Stimulated activated CD4-positive, alpha-beta T cell treated with anti-CD3 and anti-CD28 coated beads, Interleukin-4, amount 100 ng/mL, for 48 hours (primary cell): ENCODE measurements at regions not wholly inside any gene's neighbourhood (a gene's known extent, or its start where the extent isn't known, plus 50 kb on each side); places are given as distances from the start of the nearest gene placed in this dataset.
"Not testable (repeated sequence)": the region's sequence is repeated elsewhere in the genome, so short reads cannot be mapped to it uniquely, and the experiment has no call there.

Source experiments
- DNase-seq, 2 donors: peaks; one replicate each; pipeline ENCODE4 v3.0.0-alpha.2; 2020; ENCODE audit warnings: low read depth in 2 of 2

- DNase-seq: no peak
These were observed 762.3 kb upstream of the ARPP21 start for GRCh38 chr3:34876997-34877396.

- no peak for DNase-seq
These were observed 760.8 kb upstream of the ARPP21 start for GRCh38 chr3:34878488-34878887.

- no peak for DNase-seq
These were observed 758.3 kb upstream of the ARPP21 start for GRCh38 chr3:34881026-34881425.

GRCh38 chr3:34882764-34883163, 756.6 kb upstream of the ARPP21 start:
- DNase-seq: no peak

GRCh38 chr3:34884007-34884406, 755.3 kb upstream of the ARPP21 start:
- no peak for DNase-seq

- DNase-seq: no peak
These were observed 752.9 kb upstream of the ARPP21 start for GRCh38 chr3:34886443-34886842.

GRCh38 chr3:34889641-34890040, 749.7 kb upstream of the ARPP21 start:
- DNase-seq: no peak

GRCh38 chr3:34890247-34890646, 749.1 kb upstream of the ARPP21 start:
- no peak for DNase-seq

GRCh38 chr3:34891941-34892340, 747.4 kb upstream of the ARPP21 start:
- no peak for DNase-seq

- DNase-seq: no peak
These were observed 743.5 kb upstream of the ARPP21 start for GRCh38 chr3:34895841-34896240.

GRCh38 chr3:34909679-34910078, 729.6 kb upstream of the ARPP21 start:
- not testable (repeated sequence) for DNase-seq

GRCh38 chr3:34919025-34919424, 720.3 kb upstream of the ARPP21 start:
- DNase-seq: no peak

GRCh38 chr3:34920806-34921205, 718.5 kb upstream of the ARPP21 start:
- no peak for DNase-seq

GRCh38 chr3:34924961-34925360, 714.4 kb upstream of the ARPP21 start:
- no peak for DNase-seq

- DNase-seq: no peak
These were observed 713.5 kb upstream of the ARPP21 start for GRCh38 chr3:34925851-34926250.

- no peak for DNase-seq
These were observed 710.3 kb upstream of the ARPP21 start for GRCh38 chr3:34929036-34929435.

GRCh38 chr3:34934660-34935059, 704.7 kb upstream of the ARPP21 start:
- no peak for DNase-seq

GRCh38 chr3:34938784-34939183, 700.5 kb upstream of the ARPP21 start:
- no peak for DNase-seq

- no peak for DNase-seq
These were observed 697.1 kb upstream of the ARPP21 start for GRCh38 chr3:34942256-34942655.

- DNase-seq: no peak
These were observed 691.5 kb upstream of the ARPP21 start for GRCh38 chr3:34947834-34948233.

GRCh38 chr3:34948517-34948916, 690.8 kb upstream of the ARPP21 start:
- no peak for DNase-seq

- no peak for DNase-seq
These were observed 683.6 kb upstream of the ARPP21 start for GRCh38 chr3:34955680-34956079.

GRCh38 chr3:34956511-34956910, 682.8 kb upstream of the ARPP21 start:
- DNase-seq: no peak

GRCh38 chr3:34957677-34958076, 681.6 kb upstream of the ARPP21 start:
- no peak for DNase-seq

GRCh38 chr3:34969513-34969912, 669.8 kb upstream of the ARPP21 start:
- DNase-seq: no peak
